ENCODE measurements at regions not wholly inside any gene's neighbourhood (a gene's known extent, or its start where the extent isn't known, plus 50 kb on each side); places are given as distances from the start of the nearest gene placed in this dataset.

GRCh38 chrX:44674906-44675305, 132.2 kb upstream of the FUNDC1 start (continued):
- TF ChIP-seq SRF (IDR thresholded peaks at IDR 0.05; ENCODE audit: low read depth) (no peak), ZBTB33 (IDR thresholded peaks at IDR 0.05; ENCODE audit: extremely low read depth, insufficient replicate concordance, low read length) (no peak), JUND (IDR thresholded peaks at IDR 0.05) (no peak), CEBPB (IDR thresholded peaks at IDR 0.05; ENCODE audit: low read depth) (no peak), RAD21 (IDR thresholded peaks at IDR 0.05; ENCODE audit: low read depth) (no peak), SIN3A (IDR thresholded peaks at IDR 0.05; ENCODE audit: low read depth) (no peak), ZNF274 (IDR thresholded peaks at IDR 0.05; ENCODE audit: low read depth, low read length) (no peak)

- ChIA-PET POLR2A (no interaction called here), CTCF (no interaction called here), RAD21 (ENCODE audit: low non-redundant PET in 1 of 2, low total read pairs in 2 of 2, uncharacterized antibody in 2 of 2, unreplicated experiment in 2 of 2) (no interaction called here)
- Histone ChIP-seq H3K27ac (ENCODE audit: low read depth, low read length) (no peak overlapping the region), H3K36me3 (ENCODE audit: control insufficient read depth in 1 of 2, insufficient read depth in 2 of 2, low read length in 2 of 2) (no peaks in the 10 kb centered on the region), H2AFZ (ENCODE audit: low read depth, low read length, poor library complexity, severe bottlenecking) (no peak overlapping the region), H3K4me1 (ENCODE audit: control insufficient read depth in 1 of 2, insufficient read depth in 2 of 2, low read length in 2 of 2) (no peaks in the 10 kb centered on the region), H3K4me3 (replicated peaks in 1 of 2; ENCODE audit: low read depth in 1 of 2, low read length in 2 of 2) (no peak overlapping the region), H3K4me2 (ENCODE audit: low read length) (no peak overlapping the region), H3K9me3 (ENCODE audit: control insufficient read depth in 1 of 2, insufficient read depth in 1 of 2, low read depth in 1 of 2, low read length in 2 of 2) (no peaks in the 10 kb centered on the region), H3K9me2 (ENCODE audit: insufficient read depth) (no peaks in the 10 kb centered on the region), H3K9ac (ENCODE audit: low read length) (no peak overlapping the region), H3K27me3 (ENCODE audit: insufficient read depth, low read length) (no peaks in the 10 kb centered on the region), H4K20me1 (ENCODE audit: insufficient read depth) (no peaks in the 10 kb centered on the region), H3K79me2 (ENCODE audit: insufficient read depth, low read length) (no peaks in the 10 kb centered on the region)
- ATAC-seq = no peak
- no TSS peak for BruUV-seq (replicated peaks)
- intact Hi-C loops (cut with micrococcal nuclease) = no loop called here
- TF ChIP-seq ZNF274 (IDR thresholded peaks at IDR 0.05; ENCODE audit: low read depth, low read length) (no peak), EGR1 (IDR thresholded peaks at IDR 0.05; ENCODE audit: low read depth) (no peak), JUND (IDR thresholded peaks at IDR 0.05) (no peak), SP1 (IDR thresholded peaks at IDR 0.05; ENCODE audit: low read depth) (no peak), ZFX (IDR thresholded peaks at IDR 0.05) (no peak), EZH2 (IDR thresholded peaks at IDR 0.05) (no peak), CTCF (IDR thresholded peaks at IDR 0.05 in 2 of 3, conservative IDR thresholded peaks at IDR 0.05 in 1 of 3; ENCODE audit: borderline replicate concordance in 1 of 3, insufficient read depth in 1 of 3, low read depth in 2 of 3, low read length in 2 of 3) (no peak), ZBTB33 (IDR thresholded peaks at IDR 0.05; ENCODE audit: extremely low read depth, insufficient replicate concordance, low read length) (no peak), POLR2AphosphoS5 (IDR thresholded peaks at IDR 0.05; ENCODE audit: low read depth, low read length) (no peak), POLR2A (IDR thresholded peaks at IDR 0.05; ENCODE audit: borderline replicate concordance, extremely low read depth, insufficient read depth, insufficient read length) (no peak), YY1 (IDR thresholded peaks at IDR 0.05; ENCODE audit: extremely low read depth, insufficient replicate concordance, low read depth, low read length) (no peak), EZH2phosphoT487 (IDR thresholded peaks at IDR 0.05; ENCODE audit: borderline replicate concordance) (no peak), TCF7L2 (IDR thresholded peaks at IDR 0.05; ENCODE audit: borderline replicate concordance, extremely low read depth, insufficient read depth, insufficient read length) (no peak), CEBPB (IDR thresholded peaks at IDR 0.05; ENCODE audit: low read depth) (no peak)
- DNase-seq (ENCODE audit: low read depth, low spot score) = no peak
Measured at GRCh38 chrX:44669626-44670025, 127.0 kb upstream of the FUNDC1 start.
